Femur (tissue), 1 donor: ENCODE measurements at regions not wholly inside any gene's neighbourhood (a gene's known extent, or its start where the extent isn't known, plus 50 kb on each side); places are given as distances from the start of the nearest gene placed in this dataset.
A peak's percentile ranks its signal among the peaks of the same experiment; 100 is the strongest.

Experiments used
- DNase-seq: peaks from one replicate; pipeline ENCODE4 v3.0.0-alpha.2; 2017

DNA sequence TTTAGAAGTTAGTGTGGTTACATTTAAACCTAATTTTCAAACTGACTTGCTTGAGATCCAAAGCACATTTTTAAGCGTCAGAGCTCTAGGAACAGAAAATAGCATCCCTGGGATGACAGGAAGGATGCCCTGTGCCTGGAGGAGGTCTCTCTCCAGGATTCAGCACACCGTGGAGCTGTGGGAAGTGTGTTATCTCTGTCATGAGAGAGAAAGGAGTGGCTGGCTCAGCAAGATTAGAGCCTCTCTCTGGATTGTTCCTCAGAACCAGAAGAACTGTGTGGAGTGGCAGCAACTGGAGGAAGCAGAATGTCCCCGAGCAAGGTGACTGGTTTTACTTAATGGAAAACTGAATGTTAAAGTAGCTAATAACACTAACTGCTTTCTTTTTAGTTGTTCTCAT lies 233.6 kb upstream of the TGFBR2 start:
- DNase-seq = no peak

DNA sequence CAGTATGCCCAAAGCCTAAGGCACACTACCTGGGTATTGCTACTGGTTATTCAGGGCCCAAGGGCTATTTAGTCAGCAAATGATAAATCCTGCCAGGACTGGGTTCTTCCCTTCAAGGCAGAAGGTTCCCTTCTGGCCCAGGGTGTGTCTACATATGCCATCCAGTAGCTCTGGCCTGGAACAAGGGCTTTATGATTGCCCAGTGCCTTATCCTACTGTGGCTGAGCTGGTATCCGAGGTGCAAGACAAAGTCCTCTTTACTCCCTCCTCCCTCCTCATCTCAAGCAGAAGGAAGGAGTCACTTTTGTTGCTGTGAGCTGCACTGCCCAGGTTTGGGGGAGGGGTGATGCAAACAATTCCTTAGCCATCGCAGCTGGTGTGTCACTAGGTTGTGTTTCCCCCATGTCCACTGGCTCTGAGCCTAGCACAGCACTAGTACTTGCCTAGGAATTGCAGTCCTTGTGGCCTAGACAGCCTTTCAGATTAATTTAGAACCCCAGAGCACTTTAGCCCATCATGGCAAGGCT lies 221.8 kb upstream of the TGFBR2 start:
- DNase-seq = no peak

DNA sequence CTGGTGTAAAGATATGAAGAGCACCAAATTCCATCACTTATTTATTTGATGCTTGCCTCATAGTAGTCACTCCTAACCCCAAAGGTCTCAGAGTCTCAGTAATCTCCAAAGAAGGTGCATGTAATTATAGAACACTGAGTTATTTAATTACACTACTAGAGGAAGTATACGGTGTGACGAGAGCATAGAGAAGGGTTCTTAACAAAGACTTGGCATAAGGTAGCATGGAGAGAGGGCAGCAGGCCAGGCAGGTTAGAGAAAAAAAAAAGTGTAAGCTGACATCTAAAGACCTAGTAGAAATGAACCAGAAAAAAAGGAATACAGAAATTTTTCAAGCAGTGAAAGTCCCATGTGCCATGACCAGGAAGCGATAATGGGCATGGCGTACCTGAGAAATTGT lies 213.3 kb upstream of the TGFBR2 start:
- no peak for DNase-seq

DNA sequence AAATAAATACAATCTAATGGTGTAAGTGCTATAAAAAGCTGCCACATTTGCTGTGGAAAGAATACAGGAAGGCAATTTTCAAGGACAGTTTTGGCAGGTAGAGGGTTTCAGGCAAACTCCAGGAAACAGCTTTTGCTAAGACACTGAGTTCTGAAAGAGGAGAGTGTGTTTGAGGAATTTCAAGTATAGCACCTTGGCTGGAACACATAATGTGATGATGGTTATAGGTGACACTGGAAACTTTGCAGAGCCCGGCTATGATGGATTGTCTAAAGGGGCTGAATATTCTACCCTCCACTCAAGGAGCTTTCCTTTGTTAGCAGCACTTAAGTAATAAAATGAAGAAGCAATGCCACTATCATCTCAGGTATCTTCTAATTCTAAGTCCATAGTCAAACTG lies 209.4 kb upstream of the TGFBR2 start:
- no peak for DNase-seq

DNA sequence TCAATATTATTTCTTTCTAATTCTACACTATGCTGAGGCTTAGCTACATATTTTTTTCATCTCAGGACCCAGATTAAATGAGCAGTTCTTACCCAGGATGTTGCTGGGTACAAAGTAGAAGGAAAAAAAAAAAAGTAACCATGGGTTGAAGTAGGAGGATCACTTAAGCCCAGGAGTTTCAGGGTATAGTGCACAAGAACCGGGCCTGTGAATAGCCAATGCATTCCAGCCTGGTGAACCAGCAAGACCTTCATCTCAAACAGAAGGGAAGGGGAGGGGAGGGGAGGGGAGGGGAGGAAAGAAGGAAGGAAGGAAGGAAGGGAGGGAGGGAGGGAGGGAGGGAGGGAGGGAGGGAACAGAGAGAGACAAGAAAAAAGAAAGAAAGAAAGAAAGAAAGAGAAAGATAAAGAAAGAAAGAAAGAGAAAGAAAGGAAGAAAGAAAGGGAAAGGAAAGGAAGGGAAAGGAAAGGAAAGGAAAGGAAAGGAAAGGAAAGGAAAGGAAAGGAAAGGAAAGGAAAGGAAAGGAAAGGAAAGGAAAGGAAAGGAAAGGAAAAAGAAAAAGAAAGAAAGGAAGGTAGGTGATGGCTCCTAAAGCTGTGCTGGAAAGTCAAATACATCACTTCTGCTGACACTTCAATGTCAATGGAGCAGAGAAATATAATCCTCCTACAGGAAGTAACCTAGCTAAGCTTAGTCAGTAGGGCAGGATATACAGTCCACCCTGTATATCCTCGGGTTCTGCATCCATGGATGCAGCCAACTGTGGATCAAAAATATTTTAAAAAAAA lies 206.8 kb upstream of the TGFBR2 start:
- DNase-seq = no peak

DNA sequence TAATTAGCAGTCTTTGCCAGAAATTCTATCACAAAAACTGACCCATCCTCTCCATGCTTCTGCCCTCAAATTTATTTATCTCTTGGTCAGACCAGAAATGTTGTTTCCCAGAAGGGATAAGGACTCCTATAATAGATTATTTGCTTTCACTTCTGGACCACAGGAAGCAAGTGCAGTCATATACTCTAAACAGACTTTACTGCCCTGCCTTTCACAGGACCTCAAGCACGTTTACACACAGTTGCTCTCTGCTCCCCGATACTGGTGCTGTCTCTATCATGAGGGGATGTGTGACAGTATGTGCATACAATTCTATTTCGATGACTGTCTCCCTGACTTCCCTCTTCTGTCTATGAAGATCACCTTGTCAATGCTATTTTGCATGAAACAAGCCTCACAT lies 205.5 kb upstream of the TGFBR2 start:
- DNase-seq = no peak

DNA sequence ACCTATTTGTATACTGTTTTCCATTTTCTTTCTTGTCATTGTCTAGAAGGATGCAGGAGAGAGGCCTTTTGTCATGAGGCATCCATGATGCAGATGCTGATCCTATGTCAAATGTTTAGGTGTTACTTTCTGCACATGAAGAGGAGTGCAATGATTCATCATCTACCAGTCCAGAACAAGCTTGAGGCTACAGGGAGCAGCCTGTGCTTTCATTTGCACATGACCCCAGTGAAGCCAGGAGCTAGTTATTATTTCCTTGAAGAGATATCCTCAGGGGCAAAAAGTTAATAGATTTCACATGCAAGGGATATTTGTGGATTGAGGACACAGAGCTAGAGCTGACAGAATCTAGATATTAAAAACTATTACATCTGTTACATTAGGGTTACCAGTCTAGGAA lies 204.4 kb upstream of the TGFBR2 start:
- DNase-seq = no peak

DNA sequence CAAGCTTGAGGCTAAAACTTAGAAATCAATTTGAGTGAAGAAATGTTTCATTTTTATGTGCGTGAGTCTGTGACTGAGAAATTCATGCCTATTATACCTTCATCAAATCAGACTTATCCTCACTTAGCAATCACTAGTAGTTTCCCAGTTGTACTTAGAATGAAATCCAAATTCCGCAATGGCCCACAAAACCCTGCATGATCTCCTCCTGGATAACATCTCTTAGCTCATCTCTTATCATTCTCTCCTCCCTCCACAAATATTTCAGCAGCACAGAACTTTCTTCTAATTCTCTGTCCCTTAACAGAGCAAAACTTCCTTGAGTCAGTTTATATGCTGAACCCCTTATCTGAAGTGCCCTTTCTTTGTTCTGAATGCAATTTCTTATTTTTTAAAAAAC lies 198.8 kb upstream of the TGFBR2 start:
- no peak for DNase-seq

DNA sequence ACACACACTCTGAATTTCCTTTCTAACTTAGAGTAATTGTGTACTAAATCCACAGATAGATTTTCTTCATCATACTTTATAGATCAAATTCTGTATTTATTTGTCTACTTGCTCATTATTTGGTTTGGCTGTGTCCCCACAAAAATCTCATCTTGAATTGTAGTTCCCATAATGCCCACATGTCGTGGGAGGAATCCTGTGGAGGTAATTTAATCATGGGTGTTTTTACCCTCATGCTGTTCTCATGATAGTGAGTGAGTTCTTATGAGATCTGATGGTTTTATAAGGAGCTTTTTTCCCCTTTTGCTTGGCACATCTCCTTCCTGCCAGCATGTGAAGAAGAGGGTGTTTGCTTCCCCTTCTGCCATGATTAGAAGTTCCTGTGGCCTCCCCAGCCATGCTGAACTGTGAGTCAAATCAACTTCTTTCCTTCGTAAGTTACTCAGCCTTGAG lies 198.3 kb upstream of the TGFBR2 start:
- no peak for DNase-seq

DNA sequence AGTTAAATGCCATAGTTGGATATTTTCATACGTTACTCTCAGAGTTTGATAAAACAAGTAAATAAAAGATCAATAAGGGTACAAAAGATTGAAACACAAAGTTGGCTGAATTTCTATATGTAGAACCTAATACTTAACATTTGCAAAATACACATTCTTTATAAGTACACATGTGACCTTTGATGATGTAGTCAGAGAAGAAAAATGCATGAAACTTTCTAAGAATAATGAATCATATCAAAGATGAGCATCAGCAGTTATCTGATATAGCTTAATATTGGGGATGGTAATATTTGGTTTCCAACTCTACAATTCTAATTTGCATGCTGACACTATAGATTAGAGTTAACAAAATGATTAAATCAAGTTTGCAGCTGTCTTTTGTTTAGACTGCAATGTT lies 188.0 kb upstream of the TGFBR2 start:
- DNase-seq = no peak

DNA sequence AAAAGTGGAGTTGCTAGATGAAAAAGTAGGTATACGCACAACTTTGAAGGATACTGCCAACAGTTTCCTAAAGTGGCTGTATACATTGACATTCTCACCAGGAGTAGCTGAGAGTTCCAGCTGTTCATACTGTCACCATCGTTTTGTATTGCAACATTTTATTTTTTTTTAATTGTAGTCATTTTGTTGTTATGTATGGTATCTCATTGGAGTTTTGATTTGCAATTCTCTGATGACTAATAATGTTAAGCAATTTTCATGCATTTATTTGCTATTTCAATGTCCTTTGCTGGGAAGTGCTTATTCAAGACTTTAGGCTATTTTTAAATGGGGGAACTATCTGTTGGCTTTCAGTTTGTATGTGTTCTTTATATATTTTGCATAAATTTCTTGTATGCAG lies 185.1 kb upstream of the TGFBR2 start:
- DNase-seq = no peak

DNA sequence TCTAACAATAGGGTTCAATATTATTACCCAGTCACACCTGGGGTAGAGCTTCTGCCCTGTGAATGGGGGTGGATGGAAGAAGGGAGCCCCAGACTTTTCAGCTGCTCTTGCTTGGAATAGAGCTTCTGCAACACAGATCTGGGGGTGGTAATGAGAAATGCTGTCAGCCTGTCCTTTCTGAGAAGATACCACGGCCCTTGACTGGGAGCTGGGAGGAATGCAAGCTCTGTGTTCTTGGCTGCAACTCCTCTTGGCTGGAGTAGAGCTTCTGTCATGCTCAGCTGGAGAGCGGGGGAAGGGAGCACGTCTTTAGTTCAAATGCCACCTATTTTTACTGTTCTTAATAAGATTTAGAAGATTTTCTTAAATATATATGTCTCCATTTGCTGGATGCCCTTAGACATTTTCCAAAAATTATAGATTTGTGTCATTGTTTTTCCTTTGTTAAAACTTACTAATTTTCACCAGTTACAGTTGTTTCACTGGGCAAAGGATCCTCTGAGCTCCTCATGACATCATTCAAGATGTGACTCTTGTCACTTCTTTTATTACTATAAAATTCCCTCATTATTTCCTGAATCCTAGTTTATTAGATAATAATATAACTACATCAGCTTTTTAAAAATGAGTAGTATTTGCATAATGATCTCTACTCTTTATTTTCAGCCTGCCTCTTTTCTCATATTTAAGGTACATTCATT lies 180.0 kb upstream of the TGFBR2 start:
- peak; percentile 72 for DNase-seq

DNA sequence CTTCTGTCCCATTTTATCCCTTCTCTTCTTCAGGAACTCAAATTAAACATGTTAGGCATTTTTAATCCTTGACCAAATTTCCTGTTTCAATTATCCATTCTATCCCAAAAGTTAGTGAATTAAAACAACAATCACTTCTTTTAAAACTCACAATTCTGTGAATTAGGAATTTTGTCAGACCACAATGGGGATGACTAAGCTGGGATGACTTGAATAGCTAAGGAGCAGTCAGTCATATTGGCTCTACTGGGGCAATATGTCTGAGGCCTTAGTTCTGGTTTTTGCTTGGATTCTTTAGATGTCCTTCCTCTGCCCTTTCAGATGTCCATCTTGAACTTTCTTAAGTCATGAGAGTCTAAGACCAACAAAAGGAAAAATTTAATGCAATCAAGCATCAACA lies 178.2 kb upstream of the TGFBR2 start:
- no peak for DNase-seq

DNA sequence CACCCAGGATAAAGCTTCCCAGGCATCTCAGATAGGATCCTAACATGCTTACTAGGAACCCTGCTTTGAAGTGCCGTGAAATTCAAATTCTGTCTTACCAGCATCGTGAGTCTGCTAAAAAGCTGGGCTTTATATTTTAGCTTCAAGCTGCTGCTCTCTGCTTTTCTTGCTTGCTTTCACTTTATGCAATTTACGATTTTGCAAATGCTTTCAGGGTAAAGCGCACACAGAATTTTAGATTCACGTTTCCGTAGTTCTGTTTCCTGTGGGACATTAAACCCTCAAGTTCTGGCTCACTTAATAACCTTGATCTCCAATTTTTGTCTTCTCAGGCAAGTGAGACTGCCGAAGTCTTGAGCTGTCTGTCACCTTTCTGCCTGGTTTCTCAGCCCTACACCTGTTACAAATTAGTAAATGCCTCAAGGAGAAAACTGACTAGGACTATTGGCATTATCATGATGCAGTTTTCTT lies 170.5 kb upstream of the TGFBR2 start:
- DNase-seq = no peak

DNA sequence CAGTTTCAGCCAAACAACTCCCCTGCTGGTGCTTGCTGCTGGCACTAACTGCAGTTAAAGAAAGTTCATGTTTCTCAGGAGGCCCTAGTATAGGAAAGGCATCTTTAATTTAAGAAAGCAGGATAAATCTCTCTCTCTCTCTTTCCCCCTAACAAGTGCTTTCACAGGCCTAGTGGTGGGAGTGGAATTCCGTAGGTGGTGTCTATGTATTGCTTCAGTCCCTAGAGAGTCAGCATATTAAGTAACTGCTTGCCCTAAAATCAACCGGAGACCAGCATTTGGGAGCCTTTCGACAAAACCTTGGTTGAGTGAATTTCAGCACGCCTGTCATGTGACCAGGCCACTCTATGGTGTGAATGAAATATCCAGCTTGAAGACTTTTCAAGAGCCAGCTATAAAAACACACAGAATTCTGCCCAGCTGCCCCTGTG lies 169.2 kb upstream of the TGFBR2 start:
- peak; percentile 40 for DNase-seq

DNA sequence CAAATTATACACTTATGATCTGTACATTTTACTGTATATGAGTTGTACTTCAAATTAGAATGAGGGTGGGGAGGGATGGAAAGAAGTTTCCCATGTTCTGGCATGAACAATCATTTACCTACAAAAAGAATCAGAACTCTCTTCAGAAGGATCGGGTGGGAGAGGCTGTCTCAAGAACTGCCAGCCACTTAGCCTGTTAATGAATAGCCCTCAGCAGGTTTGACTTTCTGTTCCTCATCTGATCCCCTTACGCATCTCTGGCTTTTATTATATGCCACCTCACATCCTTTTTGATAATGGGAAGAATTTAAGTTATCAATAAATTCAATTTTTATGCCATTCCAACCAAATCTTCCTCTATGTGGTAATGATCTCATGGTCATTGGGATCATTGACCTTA lies 168.3 kb upstream of the TGFBR2 start:
- no peak for DNase-seq

DNA sequence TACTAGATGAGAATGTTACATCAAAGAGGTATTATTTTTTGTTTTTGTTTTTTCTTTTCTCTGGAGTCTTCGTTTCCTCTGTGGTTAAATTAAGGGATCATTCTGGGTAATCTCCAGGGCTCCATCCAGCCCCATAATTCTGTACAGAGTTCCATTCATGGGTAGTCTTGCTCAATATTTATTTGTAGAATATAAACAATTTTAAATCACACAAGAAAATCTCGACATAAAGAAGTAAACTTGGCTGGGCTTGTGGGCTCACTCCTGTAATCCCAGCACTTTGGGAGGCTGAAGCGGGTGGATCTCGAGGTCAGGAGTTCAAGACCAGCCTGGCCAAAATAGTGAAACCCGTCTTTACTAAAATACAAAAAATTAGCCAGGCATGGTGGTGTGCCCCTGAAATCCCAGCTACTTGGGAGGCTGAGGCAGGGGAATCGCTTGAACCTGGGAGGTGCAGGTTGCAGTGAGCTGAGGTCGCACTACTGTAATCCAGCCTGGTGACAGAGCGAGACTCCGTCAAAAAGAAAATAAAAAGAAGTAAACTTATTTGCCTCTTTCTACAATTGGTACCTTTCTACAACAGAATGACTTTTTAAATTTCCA lies 166.8 kb upstream of the TGFBR2 start:
- no peak for DNase-seq

DNA sequence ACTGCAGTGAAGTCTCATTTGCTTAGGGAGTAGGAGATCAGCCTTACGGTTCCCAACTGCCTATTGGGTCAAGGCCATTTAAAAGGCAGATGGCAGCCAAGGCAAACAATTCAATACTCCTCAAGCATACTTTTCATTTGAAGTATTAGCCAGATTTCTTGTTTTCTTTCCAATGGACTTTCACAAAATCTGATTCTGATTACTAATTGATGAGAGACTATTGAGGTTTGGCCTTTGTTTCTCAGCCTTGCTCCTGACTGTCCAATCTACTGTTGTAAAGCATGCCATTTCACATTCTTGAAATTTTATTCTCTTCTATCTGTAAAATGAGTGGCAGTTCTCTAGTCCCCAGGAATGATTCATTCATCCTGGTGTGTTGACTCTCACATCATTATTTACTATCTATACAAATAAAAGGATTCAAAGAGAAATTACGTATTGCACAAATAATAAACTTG lies 166.2 kb upstream of the TGFBR2 start:
- DNase-seq = no peak

DNA sequence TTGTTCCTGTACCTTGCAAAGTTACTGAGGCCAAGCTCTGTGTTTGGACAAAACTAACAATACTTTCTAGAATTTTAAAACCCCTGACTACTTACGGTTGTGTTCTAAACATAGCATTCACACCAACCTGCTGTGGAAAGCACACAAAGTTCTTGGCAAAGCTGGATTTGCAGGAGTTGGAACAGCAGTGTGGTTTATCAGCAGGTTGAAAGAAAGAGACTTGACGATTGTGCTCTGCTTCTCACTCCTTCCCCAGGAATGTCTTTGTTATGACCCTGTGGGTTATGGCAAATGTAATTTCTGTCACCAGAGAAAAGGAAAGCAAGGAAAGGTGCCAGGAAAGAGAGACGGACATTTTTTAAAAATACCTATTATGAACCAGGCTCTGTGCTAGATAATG lies 165.5 kb upstream of the TGFBR2 start:
- DNase-seq = no peak

DNA sequence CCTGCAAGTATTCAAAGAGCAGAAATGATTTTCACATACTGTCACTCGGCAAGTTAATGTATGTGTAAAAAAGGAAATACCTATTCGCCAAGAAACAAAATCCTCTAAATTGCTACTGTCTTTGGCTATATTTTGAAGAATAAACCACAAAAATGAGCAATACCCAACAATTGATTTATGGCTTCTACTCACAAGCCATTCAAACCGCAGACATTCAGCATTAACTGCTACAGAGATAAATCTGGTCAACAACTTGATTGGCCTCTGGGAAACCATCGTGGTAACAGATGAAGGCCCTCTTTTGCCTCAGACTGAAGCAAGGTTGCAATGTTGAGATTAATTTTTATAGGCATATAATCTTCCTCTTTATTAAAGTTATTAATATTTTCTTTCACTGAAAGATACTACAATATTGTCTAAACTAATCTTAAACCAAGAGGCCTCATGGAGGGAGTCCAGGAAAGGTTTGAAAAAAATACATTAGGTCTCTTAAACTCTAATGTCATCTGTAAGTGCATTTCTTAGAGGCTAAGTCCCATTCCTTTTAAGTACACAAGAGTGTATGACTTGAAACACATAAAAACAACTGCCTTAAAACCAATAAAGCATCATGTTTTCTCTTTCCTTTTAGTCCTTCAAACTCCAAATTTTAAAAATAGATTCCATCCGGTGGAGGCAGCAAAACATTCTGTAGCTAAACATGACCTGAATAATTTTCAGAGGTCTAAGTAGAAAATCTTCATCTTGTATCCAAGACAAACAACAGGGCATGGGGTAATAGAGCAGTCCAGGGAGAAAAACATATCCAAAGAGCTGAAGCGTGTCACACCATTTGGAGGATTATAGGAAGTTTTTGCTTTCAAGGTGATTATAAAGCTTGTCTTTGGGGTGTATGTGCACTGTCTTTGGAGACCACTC lies 162.4 kb upstream of the TGFBR2 start:
- no peak for DNase-seq

DNA sequence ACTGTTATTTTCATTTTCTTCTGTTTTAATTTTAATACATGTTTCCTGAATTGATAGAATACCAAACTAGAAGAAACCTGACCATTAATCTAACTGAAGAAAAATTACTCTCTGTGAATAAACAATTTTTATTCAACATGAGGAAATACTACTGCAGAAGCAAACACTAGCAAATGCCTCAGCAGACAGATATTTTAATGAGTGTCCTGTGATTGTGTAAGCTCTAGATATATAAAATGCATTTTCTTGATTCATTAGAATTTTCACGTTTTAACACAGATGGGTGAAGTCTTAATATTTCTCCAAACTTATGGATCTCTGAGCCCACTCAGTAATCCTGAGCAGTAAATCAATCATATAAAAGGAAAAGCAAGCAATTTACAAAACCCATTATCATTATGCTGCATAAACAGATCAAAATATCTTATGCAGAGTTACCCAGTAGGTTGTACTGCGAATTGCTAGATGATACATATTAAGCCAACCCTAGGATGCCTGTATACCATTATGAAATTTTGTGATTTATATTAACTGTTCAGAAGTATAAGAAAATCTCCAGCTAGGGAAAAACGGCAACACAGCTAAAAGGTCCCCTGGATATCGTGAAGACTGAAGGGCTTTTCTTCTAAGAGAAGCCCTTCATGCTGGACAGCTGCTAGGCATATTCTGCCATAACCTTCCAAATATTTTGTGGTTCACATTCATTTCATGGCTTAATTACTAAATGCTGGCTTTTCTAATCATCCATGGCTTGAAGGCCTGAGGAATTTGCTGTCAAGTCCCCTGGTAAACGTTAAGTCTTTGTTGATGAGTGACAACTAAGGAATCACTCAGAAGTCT lies 157.7 kb upstream of the TGFBR2 start:
- no peak for DNase-seq

DNA sequence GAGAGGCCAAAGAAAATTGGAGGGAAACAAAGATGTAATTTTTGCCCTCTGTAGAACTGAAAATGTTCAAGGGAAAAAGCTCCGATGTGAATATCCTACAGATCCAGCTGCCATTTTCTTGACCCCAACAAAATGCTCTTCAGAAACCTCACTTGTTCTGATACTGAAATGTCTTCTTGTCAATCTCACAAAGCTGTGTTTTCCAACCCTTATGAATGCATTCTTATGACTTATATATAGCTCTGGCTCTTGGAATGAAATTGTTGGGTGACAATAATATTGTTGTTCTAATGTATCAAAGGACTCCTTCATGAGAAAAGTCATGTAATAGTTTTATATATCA lies 157.1 kb upstream of the TGFBR2 start:
- no peak for DNase-seq
